Epithelial cell of esophagus (primary cell): ENCODE measurements at regions not wholly inside any gene's neighbourhood (a gene's known extent, or its start where the extent isn't known, plus 50 kb on each side); places are given as distances from the start of the nearest gene placed in this dataset.

Experiments used
- DNase-seq: peaks from one replicate; pipeline ENCODE4 v3.0.0; 2010; ENCODE audit warnings: low read depth
- H3K4me3 ChIP-seq: 2 replicates; pipeline ENCODE4 v1.5.1; 2011; ENCODE audit warnings: mild to moderate bottlenecking, low read length, control low read depth
- CTCF ChIP-seq: IDR thresholded peaks from 2 replicates; pipeline ENCODE4 v1.5.1; 2011; ENCODE audit warnings: low read depth, mild to moderate bottlenecking, low read length, control low read depth, inconsistent platforms; ENCODE audit not compliant: insufficient read depth; ENCODE audit errors: missing control alignments

GRCh38 chr20:36104244-36104643 is 50.3 kb upstream of the EPB41L1 start:
- DNase-seq, result no peak

More at GRCh38 chr20:36104244-36104643, 50.3 kb upstream of the EPB41L1 start:
- no peak for TF ChIP-seq CTCF
- H3K4me3 ChIP-seq, result no peak overlapping the region
